Occipital lobe (tissue), 1 donor: ENCODE measurements at regions not wholly inside any gene's neighbourhood (a gene's known extent, or its start where the extent isn't known, plus 50 kb on each side); places are given as distances from the start of the nearest gene placed in this dataset.

Source experiments
- DNase-seq: peaks from one replicate; lab custom pipeline; 2025; lab: John Stamatoyannopoulos, UW

- no peak for DNase-seq
Observed at GRCh38 chr4:38189445-38189844, 229.2 kb downstream of the PTTG2 start.

GRCh38 chr4:38190717-38191178 lies 230.6 kb downstream of the PTTG2 start:
- no peak for DNase-seq

GRCh38 chr4:38192516-38192915 lies 232.3 kb downstream of the PTTG2 start:
- no peak for DNase-seq

- no peak for DNase-seq
Observed at GRCh38 chr4:38193236-38193863, 233.2 kb downstream of the PTTG2 start.

- no peak for DNase-seq
Observed at GRCh38 chr4:38194047-38194602, 233.9 kb downstream of the PTTG2 start.

- no peak for DNase-seq
Observed at GRCh38 chr4:38195486-38195885, 235.3 kb downstream of the PTTG2 start.

- no peak for DNase-seq
Observed at GRCh38 chr4:38195911-38196310, 235.7 kb downstream of the PTTG2 start.

- no peak for DNase-seq
Observed at GRCh38 chr4:38202242-38202641, 242.0 kb downstream of the PTTG2 start.

GRCh38 chr4:38203609-38204008 lies 243.4 kb downstream of the PTTG2 start:
- no peak for DNase-seq

- no peak for DNase-seq
Observed at GRCh38 chr4:38204339-38205035, 244.3 kb downstream of the PTTG2 start.

- DNase-seq = no peak
Observed at GRCh38 chr4:38205261-38205660, 245.1 kb downstream of the PTTG2 start.

- no peak for DNase-seq
Observed at GRCh38 chr4:38207110-38207457, 246.9 kb downstream of the PTTG2 start.

GRCh38 chr4:38209654-38210053 lies 249.5 kb downstream of the PTTG2 start:
- DNase-seq = no peak

GRCh38 chr4:38210396-38211114 lies 250.4 kb downstream of the PTTG2 start:
- no peak for DNase-seq

- no peak for DNase-seq
Observed at GRCh38 chr4:38211885-38212284, 251.7 kb downstream of the PTTG2 start.

- DNase-seq = no peak
Observed at GRCh38 chr4:38213083-38213805, 253.0 kb downstream of the PTTG2 start.

- DNase-seq = no peak
Observed at GRCh38 chr4:38222892-38223291, 262.7 kb downstream of the PTTG2 start.

GRCh38 chr4:38223306-38223705 lies 263.1 kb downstream of the PTTG2 start:
- DNase-seq = no peak

GRCh38 chr4:38223782-38224236 lies 263.6 kb downstream of the PTTG2 start:
- peak; percentile 50 for DNase-seq

- no peak for DNase-seq
Observed at GRCh38 chr4:38224850-38225249, 264.7 kb downstream of the PTTG2 start.

GRCh38 chr4:38226170-38226569 lies 266.0 kb downstream of the PTTG2 start:
- no peak for DNase-seq
